ENCODE measurements at regions not wholly inside any gene's neighbourhood (a gene's known extent, or its start where the extent isn't known, plus 50 kb on each side); places are given as distances from the start of the nearest gene placed in this dataset.

- BruUV-seq (replicated peaks): no TSS peak
- H4K20me1 ChIP-seq (ENCODE audit: insufficient read depth, low read length): no peaks in the 10 kb centered on the region
- POLR2A ChIA-PET: no interaction called here
- TF ChIP-seq CTCF (conservative IDR thresholded peaks at IDR 0.05; ENCODE audit: low read length) (no peak), EZH2phosphoT487 (IDR thresholded peaks at IDR 0.05; ENCODE audit: borderline replicate concordance, low read depth, low read length) (no peak)
- no peaks in the 10 kb centered on the region for H3K79me2 ChIP-seq (ENCODE audit: insufficient read depth, low read depth, low read length)
- no peaks in the 10 kb centered on the region for H3K9me2 ChIP-seq (ENCODE audit: insufficient read depth, low read length)
- H3K4me2 ChIP-seq (ENCODE audit: low read length): no peak overlapping the region
- H3K36me3 ChIP-seq (ENCODE audit: insufficient read depth, low read length): no peaks in the 10 kb centered on the region
- intact Hi-C loops (cut with micrococcal nuclease; ENCODE audit: unreplicated experiment): no loop called here
- CTCF ChIA-PET (ENCODE audit: unreplicated experiment): no interaction called here
- no peaks in the 10 kb centered on the region for H3K9me3 ChIP-seq (ENCODE audit: low read length)
- H3K4me3 ChIP-seq (ENCODE audit: low read depth, low read length, poor library complexity, severe bottlenecking): no peak overlapping the region
- H2AFZ ChIP-seq (ENCODE audit: low read length): no peak overlapping the region
- H3K27ac ChIP-seq (ENCODE audit: low read depth, low read length, poor library complexity, severe bottlenecking): no peak overlapping the region
- no peaks in the 10 kb centered on the region for H3K4me1 ChIP-seq (ENCODE audit: insufficient read depth, low read length, poor library complexity, severe bottlenecking)
- no peak for DNase-seq (ENCODE audit: low spot score)
Measured at GRCh38 chr13:61084988-61085387, 330.7 kb downstream of the PCDH20 start.

- Histone ChIP-seq H3K4me3 (ENCODE audit: low read depth, low read length, poor library complexity, severe bottlenecking) (no peak overlapping the region), H3K9me2 (ENCODE audit: insufficient read depth, low read length) (no peaks in the 10 kb centered on the region), H3K9me3 (ENCODE audit: low read length) (no peaks in the 10 kb centered on the region), H3K4me2 (ENCODE audit: low read length) (no peak overlapping the region), H3K4me1 (ENCODE audit: insufficient read depth, low read length, poor library complexity, severe bottlenecking) (no peaks in the 10 kb centered on the region), H3K36me3 (ENCODE audit: insufficient read depth, low read length) (no peaks in the 10 kb centered on the region), H3K79me2 (ENCODE audit: insufficient read depth, low read depth, low read length) (no peaks in the 10 kb centered on the region), H4K20me1 (ENCODE audit: insufficient read depth, low read length) (no peaks in the 10 kb centered on the region), H2AFZ (ENCODE audit: low read length) (no peak overlapping the region), H3K27ac (ENCODE audit: low read depth, low read length, poor library complexity, severe bottlenecking) (no peak overlapping the region)
- intact Hi-C loops (cut with micrococcal nuclease; ENCODE audit: unreplicated experiment): no loop called here
- no peak for DNase-seq (ENCODE audit: low spot score)
- BruUV-seq (replicated peaks): no TSS peak
- CTCF ChIA-PET (ENCODE audit: unreplicated experiment): no interaction called here
- TF ChIP-seq CTCF (conservative IDR thresholded peaks at IDR 0.05; ENCODE audit: low read length) (no peak), EZH2phosphoT487 (IDR thresholded peaks at IDR 0.05; ENCODE audit: borderline replicate concordance, low read depth, low read length) (no peak)
- POLR2A ChIA-PET: no interaction called here
Measured at GRCh38 chr13:61078976-61079770, 336.5 kb downstream of the PCDH20 start.

GRCh38 chr13:61052175-61052574 is 363.5 kb downstream of the PCDH20 start:
- H3K4me1 ChIP-seq (ENCODE audit: insufficient read depth, low read length, poor library complexity, severe bottlenecking): no peaks in the 10 kb centered on the region
- no peaks in the 10 kb centered on the region for H4K20me1 ChIP-seq (ENCODE audit: insufficient read depth, low read length)
- no peak overlapping the region for H3K27ac ChIP-seq (ENCODE audit: low read depth, low read length, poor library complexity, severe bottlenecking)
- no peaks in the 10 kb centered on the region for H3K9me2 ChIP-seq (ENCODE audit: insufficient read depth, low read length)
- BruUV-seq (replicated peaks): no TSS peak
- H3K36me3 ChIP-seq (ENCODE audit: insufficient read depth, low read length): no peaks in the 10 kb centered on the region
- no peak overlapping the region for H2AFZ ChIP-seq (ENCODE audit: low read length)
- H3K4me3 ChIP-seq (ENCODE audit: low read depth, low read length, poor library complexity, severe bottlenecking): no peak overlapping the region
- no peak overlapping the region for H3K4me2 ChIP-seq (ENCODE audit: low read length)
- CTCF ChIA-PET (ENCODE audit: unreplicated experiment): no interaction called here
- H3K79me2 ChIP-seq (ENCODE audit: insufficient read depth, low read depth, low read length): no peaks in the 10 kb centered on the region
- intact Hi-C loops (cut with micrococcal nuclease; ENCODE audit: unreplicated experiment): no loop called here
- TF ChIP-seq EZH2phosphoT487 (IDR thresholded peaks at IDR 0.05; ENCODE audit: borderline replicate concordance, low read depth, low read length) (no peak), CTCF (conservative IDR thresholded peaks at IDR 0.05; ENCODE audit: low read length) (no peak)
- no peak for DNase-seq (ENCODE audit: low spot score)
- H3K9me3 ChIP-seq (ENCODE audit: low read length): no peaks in the 10 kb centered on the region
- POLR2A ChIA-PET: interaction anchor here (0.7 kb wide), 1 partner anchor 482 kb away, joined by 4 read pairs; no protein-coding TSS in a partner anchor
